Right cardiac atrium (tissue), 5 donors: ENCODE measurements at regions not wholly inside any gene's neighbourhood (a gene's known extent, or its start where the extent isn't known, plus 50 kb on each side); places are given as distances from the start of the nearest gene placed in this dataset.
A peak's percentile ranks its signal among the peaks of the same experiment; 100 is the strongest.

Experiments
- ATAC-seq, 2 donors: fragments of 200-7000 bp; cut with Tn5 transposase; one replicate each; pipeline versions ENCODE4 v1.8.0 to v1.9.1; 2020; ENCODE audit warnings: moderate library complexity in 2 of 2, mild to moderate bottlenecking in 1 of 2
- DNase-seq, 3 donors: peaks; one replicate each; pipeline ENCODE4 v3.0.0-alpha.2; 2020
- H3K27ac ChIP-seq: one replicate; pipeline ENCODE4 v1.5.1; 2013; ENCODE audit warnings: mild to moderate bottlenecking, low read length, control low read depth, moderate library complexity
- H3K27me3 ChIP-seq: one replicate; pipeline ENCODE4 v1.6.1; 2013; ENCODE audit not compliant: control insufficient read depth, insufficient read depth
- H3K4me1 ChIP-seq: one replicate; pipeline ENCODE4 v1.6.1; 2013; ENCODE audit warnings: low read length; ENCODE audit not compliant: control insufficient read depth, insufficient read depth
- H3K4me3 ChIP-seq: one replicate; pipeline ENCODE4 v1.5.1; 2013; ENCODE audit warnings: low read length, control low read depth
- H3K9me3 ChIP-seq: one replicate; pipeline ENCODE4 v1.6.1; 2013; ENCODE audit warnings: low read length; ENCODE audit not compliant: control insufficient read depth
- WGBS: extraction: QIAGEN DNeasy Blood & Tissue Kit; methylation state at CpG from one replicate; pipeline ENCODE4 v1.1.7; 2013; 5-methylcytosine and 5-hydroxymethylcytosine counted together
- intact Hi-C, 4 donors: fragments of 100-400 bp; cut with DNase I; formaldehyde crosslinking; loops; one replicate each; pipeline versions ENCODE4 v1.11.0 to v1.14.0; 2022 to 2023
- donor health status: healthy with polysubstance abuse.
- donor health status: DM: no; HTN: yes; CAD: no.
- donor health status: DM: no; HTN: no; CAD: no.
- donor health status: DM: no; HTN: yes; CAD: no; lungs with severe emphysema.
- donor health status: DM: yes; HTN: yes; CAD: no.

DNA sequence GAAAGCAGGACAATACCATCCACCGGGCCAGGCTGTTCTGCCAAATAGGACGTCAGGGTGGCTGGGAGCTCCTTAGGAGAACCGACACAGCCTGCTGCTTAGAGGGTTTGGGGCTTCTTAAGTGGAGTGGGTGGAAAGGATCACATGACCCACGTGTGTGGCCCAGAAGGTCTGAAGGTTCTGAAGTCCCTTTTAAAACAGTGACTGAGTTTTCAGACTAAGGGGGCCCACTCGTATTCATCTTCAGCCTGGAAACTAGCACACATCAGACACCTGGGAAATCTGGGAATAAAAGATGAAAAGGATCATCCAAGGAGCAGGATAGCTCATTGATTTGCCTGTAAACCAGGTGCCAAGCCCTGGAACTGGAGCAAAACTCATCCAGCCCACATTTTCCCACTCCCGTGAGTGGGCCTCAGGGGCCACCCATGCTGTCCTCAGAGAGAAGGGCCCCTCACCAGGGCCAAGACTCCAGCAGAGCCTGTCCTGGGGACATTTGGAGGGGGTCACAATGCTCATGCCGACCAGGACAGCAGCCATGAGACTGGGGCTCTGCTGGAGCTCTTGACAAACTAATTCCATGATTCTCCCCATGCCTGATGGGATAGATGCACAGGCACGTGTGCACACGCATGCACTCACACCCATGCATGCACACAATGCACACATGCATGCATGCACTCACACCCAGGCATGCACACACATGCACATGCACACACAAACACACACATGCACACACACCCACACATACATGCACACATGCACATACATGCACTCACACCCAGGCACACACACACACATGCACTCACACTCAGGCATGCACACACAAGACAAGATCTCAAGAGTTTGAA is 168.8 kb upstream of the PPP2R2D start:
- Histone ChIP-seq H3K4me1 (no peaks in the 10 kb centered on the region), H3K4me3 (no peak overlapping the region), H3K9me3 (peaks cover 2% of the 10 kb centered on the region), H3K27me3 (no peaks in the 10 kb centered on the region), H3K27ac (no peak overlapping the region)
- ATAC-seq (no peak), DNase-seq (no peak)
- intact Hi-C loops: no loop called here
- 83% methylated on average over 9 of the region's 9 CpGs for WGBS

DNA sequence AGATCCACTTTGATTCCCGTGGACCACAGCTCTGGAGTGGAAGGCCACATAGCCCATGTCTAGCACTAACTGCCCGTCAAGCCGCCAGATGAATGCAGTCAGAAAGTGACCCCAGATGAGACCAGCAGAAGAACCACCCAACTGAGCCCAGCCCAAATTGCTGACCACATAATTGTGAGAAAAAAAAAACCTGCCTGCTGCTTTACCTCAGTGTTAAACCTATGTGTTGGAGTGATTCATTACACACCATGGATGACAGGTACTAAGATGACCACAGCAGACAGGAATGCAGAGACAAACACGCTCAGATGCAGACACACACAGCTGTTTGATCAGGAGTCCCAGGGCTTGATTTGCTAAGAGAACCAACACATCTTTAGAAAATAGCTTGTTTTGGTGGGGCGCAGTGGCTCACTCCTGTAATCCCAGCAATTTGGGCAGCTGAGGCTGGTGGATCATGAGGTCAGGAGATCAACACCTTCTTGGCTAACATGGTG is 168.1 kb upstream of the PPP2R2D start:
- WGBS: 89% methylated on average over 5 of the region's 5 CpGs
- no peak overlapping the region for H3K27ac ChIP-seq
- H3K27me3 ChIP-seq: no peaks in the 10 kb centered on the region
- H3K4me1 ChIP-seq: no peaks in the 10 kb centered on the region
- no peak overlapping the region for H3K4me3 ChIP-seq
- intact Hi-C loops: no loop called here
- DNase-seq (no peak), ATAC-seq (no peak)
- H3K9me3 ChIP-seq: peaks cover 2% of the 10 kb centered on the region

DNA sequence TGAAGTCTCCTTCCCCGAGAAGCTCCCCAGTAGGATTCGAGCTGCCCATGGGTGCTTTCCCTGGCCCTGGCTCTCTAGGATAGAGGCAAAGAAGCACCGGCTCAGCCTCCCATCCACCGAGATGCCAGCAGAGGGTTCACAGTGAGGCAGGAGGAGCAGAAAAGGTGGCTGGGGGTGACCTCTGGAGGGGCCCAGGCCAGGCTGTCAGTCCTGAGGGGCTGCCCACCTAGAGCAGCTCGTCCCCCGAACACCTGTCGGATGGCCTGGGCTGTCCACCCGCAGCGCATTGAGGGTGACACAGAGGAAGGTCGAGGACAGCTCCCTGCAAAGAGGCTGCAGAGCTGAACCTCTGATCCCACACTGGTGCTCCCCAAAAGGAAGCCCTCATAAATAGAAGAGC is 167.2 kb upstream of the PPP2R2D start:
- DNase-seq: no peak
- H3K9me3 ChIP-seq: peaks cover 2% of the 10 kb centered on the region
- WGBS: 79% methylated on average over 10 of the region's 10 CpGs
- no peaks in the 10 kb centered on the region for H3K27me3 ChIP-seq
- H3K4me3 ChIP-seq: no peak overlapping the region
- H3K27ac ChIP-seq: no peak overlapping the region
- no peak for ATAC-seq
- intact Hi-C loops: no loop called here
- no peaks in the 10 kb centered on the region for H3K4me1 ChIP-seq

DNA sequence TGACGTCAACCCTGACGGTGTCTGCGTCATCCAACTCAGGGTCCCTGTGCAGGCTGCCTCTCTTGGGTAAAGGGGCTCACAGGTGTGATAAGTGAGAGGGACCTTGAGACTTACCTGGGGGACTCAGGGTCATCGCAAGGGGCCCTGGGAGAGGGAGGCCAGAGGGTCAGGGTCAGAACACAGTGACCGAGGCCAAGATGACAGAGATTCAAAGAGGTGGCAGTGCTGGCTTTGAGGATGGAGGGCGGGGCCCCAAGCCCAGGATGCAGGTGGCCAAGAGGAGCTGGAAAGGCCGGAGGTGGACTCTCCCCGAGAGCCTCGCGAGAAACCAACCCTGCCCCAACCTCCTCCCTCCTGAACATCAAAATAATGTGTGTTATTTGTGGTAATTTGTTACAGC is 165.2 kb upstream of the PPP2R2D start:
- DNase-seq (peak in 1 of 3 donors; percentile 12), ATAC-seq (no peak)
- intact Hi-C loops: no loop called here
- no peak overlapping the region for H3K27ac ChIP-seq
- no peak overlapping the region for H3K4me3 ChIP-seq
- peaks cover 2% of the 10 kb centered on the region for H3K9me3 ChIP-seq
- no peaks in the 10 kb centered on the region for H3K4me1 ChIP-seq
- WGBS: 80% methylated on average over 10 of the region's 10 CpGs
- H3K27me3 ChIP-seq: no peaks in the 10 kb centered on the region

DNA sequence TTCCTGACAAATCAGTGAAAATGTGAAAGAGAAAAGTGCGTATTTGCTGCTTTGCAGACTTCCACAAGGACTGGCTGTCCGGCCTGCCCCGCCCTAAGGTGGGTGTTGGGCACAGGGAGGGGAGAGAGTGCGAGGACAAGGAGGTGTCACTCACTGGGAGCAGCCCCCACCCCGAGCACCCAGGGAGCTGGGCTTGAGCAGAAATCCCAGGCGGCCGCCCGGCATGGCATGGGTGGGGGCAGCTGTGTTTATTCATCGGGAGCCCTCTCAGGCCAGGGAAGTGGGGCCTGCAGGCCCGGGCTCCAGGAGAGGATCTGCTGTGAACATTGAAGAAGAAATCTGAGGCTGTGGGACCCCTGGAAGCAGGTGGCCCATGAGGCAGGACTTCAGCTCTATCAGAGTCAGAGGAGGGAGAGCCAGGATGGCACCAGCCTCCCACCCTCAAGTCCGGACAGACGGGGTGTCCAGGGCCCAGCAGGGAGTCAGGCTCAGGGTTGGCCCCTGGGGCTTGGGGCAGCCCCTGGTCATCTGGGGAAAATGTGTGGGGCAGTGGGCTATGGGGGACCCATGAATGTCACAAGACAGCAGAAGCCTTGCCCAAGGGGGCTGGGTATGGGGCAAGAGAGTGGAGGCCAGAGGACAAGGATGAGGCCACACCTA is 164.4 kb upstream of the PPP2R2D start:
- ATAC-seq (no peak), DNase-seq (no peak)
- no peak overlapping the region for H3K4me3 ChIP-seq
- no peaks in the 10 kb centered on the region for H3K4me1 ChIP-seq
- no peaks in the 10 kb centered on the region for H3K27me3 ChIP-seq
- 86% methylated on average over 12 of the region's 12 CpGs for WGBS
- peaks cover 2% of the 10 kb centered on the region for H3K9me3 ChIP-seq
- intact Hi-C loops: no loop called here
- H3K27ac ChIP-seq: no peak overlapping the region

DNA sequence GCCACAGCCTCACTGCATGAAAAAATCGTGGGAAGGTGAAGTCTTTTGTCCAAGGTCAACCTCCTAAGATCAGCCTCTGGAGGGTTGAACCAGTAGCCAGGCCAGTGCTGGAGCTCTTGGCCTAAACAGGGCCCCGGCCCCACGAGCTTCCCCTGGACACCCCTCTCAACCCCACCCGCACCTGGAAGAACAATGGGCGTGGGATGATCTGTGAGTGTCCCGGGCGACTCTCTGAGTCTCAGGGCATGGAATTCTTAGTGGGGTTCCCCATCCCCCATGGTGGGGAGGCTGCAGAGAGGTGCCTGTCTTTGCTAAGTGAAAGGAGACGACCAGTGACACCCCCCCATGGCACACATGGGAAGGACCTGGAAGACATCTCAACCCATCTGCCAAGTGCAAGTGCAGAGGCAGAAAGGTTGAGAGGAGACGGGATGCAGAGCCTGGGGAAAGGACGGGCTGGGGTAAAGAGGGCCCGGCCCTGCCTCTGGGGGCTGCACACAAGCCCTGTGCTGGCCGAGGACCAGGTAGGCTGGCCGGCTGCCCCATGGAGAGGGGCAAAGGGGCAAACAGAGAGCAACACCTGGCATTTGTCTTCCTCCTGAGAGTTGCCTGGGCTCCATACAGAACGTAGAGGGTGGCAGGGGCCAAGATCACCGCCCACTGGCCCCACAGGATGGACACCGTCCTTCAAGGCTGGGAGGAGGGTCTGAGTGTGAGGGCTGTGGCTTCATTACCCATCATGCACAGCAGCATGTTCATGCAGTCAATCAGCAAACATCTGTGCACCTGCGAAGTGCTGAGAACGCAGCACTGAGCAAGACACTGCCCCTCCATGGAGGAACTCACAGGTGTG is 163.0 kb upstream of the PPP2R2D start:
- WGBS: 80% methylated on average over 18 of the region's 18 CpGs
- Histone ChIP-seq H3K27me3 (no peaks in the 10 kb centered on the region), H3K9me3 (no peaks in the 10 kb centered on the region), H3K27ac (no peak overlapping the region), H3K4me1 (no peaks in the 10 kb centered on the region), H3K4me3 (no peak overlapping the region)
- no peak for DNase-seq
- intact Hi-C loops: no loop called here
- no peak for ATAC-seq

DNA sequence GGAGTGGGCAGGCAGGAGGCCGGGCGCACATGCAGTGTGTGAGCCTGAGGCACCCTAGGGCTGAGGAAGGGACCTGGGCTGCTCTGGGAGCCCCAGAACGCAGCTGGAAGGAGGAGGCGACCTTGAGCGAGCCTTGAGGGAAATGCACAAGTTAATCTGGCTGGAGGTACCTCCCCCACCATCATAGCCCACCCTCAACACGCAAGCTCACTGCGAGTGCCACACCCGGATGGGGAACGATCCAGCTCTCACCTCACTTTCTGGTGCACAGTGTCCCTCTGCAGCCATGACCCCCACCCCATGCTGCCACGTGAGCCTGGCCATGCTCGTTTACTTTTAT is 162.4 kb upstream of the PPP2R2D start:
- Histone ChIP-seq H3K27me3 (no peaks in the 10 kb centered on the region), H3K9me3 (no peaks in the 10 kb centered on the region), H3K4me1 (no peaks in the 10 kb centered on the region), H3K4me3 (no peak overlapping the region), H3K27ac (no peak overlapping the region)
- WGBS: 64% methylated on average over 11 of the region's 11 CpGs
- no peak for DNase-seq
- no peak for ATAC-seq
- intact Hi-C loops: no loop called here

DNA sequence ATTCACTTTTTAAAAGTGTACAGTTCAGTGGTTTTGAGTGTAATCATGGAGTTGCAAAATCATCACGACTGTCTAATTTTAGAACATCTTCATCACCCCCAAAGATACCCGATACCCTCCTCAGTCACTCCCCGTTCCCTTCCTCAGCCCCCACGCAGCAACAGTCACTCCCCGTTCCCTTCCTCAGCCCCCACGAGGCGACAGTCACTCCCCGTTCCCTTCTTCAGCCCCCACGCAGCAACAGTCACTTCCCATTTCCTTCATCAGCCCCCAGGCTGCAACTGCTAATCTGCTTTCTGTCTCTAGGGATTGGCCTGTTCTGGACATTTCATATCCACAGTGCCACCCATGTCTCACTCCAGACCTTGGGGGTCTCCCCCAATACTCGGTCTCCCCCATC is 161.6 kb upstream of the PPP2R2D start:
- intact Hi-C loops: no loop called here
- DNase-seq (no peak), ATAC-seq (no peak)

DNA sequence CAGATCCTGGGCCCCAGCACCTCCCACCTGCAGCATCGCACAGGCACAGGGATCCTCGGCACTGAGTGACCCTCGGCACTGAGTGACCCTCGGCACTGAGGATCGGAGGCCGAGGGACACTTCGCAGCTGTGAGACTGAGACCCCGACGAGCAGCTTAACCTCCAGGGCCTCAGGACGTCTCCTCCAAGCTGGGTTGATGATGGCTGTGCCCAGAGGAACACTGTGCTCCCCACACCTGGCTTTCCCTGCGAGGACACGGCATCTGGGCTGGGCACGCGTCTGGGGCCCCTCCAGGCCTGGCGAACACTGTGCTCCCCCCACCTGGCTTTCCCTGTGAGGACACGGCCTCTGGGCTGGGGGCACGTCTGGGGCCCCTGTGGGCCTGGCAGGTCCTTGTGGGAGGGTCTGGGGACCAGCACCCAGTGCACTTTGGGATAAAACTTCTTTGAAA is 158.3 kb upstream of the PPP2R2D start:
- no peaks in the 10 kb centered on the region for H3K27me3 ChIP-seq
- WGBS: 90% methylated on average over 17 of the region's 17 CpGs
- H3K4me3 ChIP-seq: no peak overlapping the region
- ATAC-seq (no peak), DNase-seq (no peak)
- H3K27ac ChIP-seq: no peak overlapping the region
- no peaks in the 10 kb centered on the region for H3K9me3 ChIP-seq
- H3K4me1 ChIP-seq: no peaks in the 10 kb centered on the region
- intact Hi-C loops: no loop called here

More for the DNA sequence above, 161.6 kb upstream of the PPP2R2D start:
- H3K9me3 ChIP-seq: no peaks in the 10 kb centered on the region
- H3K4me1 ChIP-seq: no peaks in the 10 kb centered on the region
- WGBS: 40% methylated on average over 10 of the region's 10 CpGs
- no peaks in the 10 kb centered on the region for H3K27me3 ChIP-seq
- H3K27ac ChIP-seq: no peak overlapping the region
- H3K4me3 ChIP-seq: no peak overlapping the region

DNA sequence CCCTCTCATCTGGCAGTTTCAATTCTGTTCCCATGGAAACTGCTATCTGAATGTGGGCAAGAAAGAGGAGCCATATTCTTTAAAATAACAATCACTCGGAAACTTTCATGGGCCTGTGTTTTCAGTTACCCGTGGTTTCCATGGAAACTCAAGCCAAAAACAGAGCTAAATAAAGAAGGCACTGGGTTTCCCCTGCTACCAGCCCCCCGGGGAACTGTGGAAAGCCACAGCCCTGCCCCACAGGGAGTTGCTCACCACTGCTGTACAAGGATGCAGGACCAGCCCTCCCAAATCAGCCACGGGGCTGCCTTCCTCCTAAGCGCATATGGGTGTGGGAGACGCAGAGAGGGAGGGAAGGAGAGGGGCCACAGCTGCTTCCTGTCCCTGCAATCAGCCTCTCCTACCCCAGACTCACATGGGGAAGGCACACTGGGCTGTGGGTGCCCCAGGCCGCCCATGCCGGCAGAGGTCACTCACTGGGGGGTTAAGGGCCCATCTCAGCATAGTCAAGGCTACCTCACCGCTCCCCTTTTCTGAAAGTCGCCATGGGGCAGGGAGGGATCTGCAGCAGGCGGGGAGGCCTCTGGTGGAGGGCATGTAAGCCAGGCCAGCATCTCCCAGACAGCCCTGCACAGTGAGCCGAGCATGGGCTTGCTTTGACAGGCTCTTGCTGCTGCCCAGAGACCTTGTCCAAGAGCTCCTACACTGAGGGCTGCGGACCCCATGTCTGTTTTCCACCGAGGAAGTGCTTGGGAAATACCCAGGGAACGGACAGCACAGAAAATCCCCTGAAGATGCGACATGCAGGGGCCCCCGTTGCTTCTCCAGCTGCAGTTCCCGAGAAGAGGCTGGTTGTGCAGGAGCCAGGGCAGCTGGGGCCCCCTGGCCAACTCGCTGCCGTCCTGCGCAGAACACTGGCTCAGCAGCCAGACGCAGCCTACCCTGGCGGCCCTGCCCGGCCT is 157.3 kb upstream of the PPP2R2D start:
- Histone ChIP-seq H3K4me3 (no peak overlapping the region), H3K27me3 (no peaks in the 10 kb centered on the region), H3K27ac (no peak overlapping the region), H3K9me3 (no peaks in the 10 kb centered on the region), H3K4me1 (no peaks in the 10 kb centered on the region)
- ATAC-seq (no peak), DNase-seq (no peak)
- intact Hi-C loops: no loop called here
- 28% methylated on average over 24 of the region's 24 CpGs for WGBS
